BE2C (cell line): ENCODE measurements at regions not wholly inside any gene's neighbourhood (a gene's known extent, or its start where the extent isn't known, plus 50 kb on each side); places are given as distances from the start of the nearest gene placed in this dataset.

Source experiments
- DNase-seq: peaks from one replicate; pipeline ENCODE4 v3.0.0-alpha.2; 2020
- H3K27me3 ChIP-seq: fragments of 250-450 bp; sonication (Bioruptor Pico); 2 replicates; pipeline ENCODE4 v1.5.1; 2020; ENCODE audit warnings: mild to moderate bottlenecking
- H3K36me3 ChIP-seq: fragments of 250-450 bp; sonication (Bioruptor Pico); 2 replicates; pipeline ENCODE4 v1.5.1; 2020; ENCODE audit warnings: mild to moderate bottlenecking
- H3K4me1 ChIP-seq: fragments of 250-450 bp; sonication (Bioruptor Pico); 2 replicates; pipeline ENCODE4 v1.5.1; 2020
- H3K4me3 ChIP-seq: 2 replicates; pipeline ENCODE4 v1.5.1; 2011; ENCODE audit warnings: low read depth, low read length
- H3K9me3 ChIP-seq: fragments of 250-450 bp; sonication (Bioruptor Pico); 2 replicates; pipeline ENCODE4 v1.5.1; 2020
- CTCF ChIP-seq: IDR thresholded peaks from 2 replicates; pipeline ENCODE4 v1.5.1; 2012; ENCODE audit warnings: mild to moderate bottlenecking, low read depth, low read length

DNA sequence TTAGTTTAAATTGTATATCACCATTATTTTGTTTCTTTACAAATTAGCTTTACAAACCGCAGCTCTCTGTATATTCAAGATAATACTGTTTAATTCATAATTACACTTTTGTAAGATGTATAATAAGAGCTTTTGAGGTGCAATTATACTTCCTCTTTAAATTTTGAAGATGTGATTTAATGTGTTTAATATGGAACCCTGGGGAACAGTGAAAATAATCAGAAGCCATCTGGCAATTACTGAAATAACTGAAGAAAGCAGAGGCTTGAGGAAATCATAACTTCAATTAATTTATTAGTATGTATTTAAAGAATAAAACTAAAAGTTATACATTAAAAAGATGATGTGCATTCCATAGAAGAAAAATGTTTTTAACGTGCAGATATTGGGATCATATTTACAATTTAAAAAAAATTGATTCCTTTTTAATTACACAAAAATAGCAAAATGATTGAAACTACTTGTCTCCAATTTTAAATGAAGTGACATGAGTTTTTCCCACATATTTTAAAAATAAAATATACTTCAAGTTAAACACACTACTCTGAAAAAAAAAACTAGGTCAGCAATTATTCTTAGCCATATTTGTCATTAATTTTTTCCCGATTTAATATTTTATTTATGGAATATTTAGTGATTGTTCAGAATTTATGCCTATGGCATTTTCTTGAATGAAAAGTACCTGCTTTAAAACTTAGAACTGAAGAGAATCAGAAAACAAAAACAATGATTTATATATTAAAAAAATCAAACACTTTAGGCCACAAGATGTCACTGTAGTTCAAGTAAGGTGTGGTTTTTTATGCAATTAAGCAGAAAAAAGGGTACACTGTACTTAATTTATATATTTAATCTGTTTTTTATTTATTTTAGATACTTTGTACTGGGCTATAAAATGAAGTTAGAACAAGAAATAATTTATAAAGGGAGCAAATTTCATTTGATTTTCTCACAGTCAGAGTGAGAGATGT, 942.7 kb upstream of the NDST4 start:
- Histone ChIP-seq H3K36me3 (no peaks in the 10 kb centered on the region), H3K9me3 (no peaks in the 10 kb centered on the region), H3K4me3 (no peak overlapping the region), H3K27me3 (no peaks in the 10 kb centered on the region), H3K4me1 (no peaks in the 10 kb centered on the region)
- no peak for DNase-seq
- peak; percentile 23; the same call in 1 of the 2 replicates for TF ChIP-seq CTCF

- TF ChIP-seq CTCF = no peak
- Histone ChIP-seq H3K9me3 (no peaks in the 10 kb centered on the region; the same call in 1 of the 2 replicates), H3K4me1 (no peaks in the 10 kb centered on the region), H3K4me3 (no peak overlapping the region), H3K36me3 (no peaks in the 10 kb centered on the region), H3K27me3 (no peaks in the 10 kb centered on the region)
- DNase-seq = no peak
Observed at GRCh38 chr4:116027311-116027710, 913.9 kb upstream of the NDST4 start.

DNA sequence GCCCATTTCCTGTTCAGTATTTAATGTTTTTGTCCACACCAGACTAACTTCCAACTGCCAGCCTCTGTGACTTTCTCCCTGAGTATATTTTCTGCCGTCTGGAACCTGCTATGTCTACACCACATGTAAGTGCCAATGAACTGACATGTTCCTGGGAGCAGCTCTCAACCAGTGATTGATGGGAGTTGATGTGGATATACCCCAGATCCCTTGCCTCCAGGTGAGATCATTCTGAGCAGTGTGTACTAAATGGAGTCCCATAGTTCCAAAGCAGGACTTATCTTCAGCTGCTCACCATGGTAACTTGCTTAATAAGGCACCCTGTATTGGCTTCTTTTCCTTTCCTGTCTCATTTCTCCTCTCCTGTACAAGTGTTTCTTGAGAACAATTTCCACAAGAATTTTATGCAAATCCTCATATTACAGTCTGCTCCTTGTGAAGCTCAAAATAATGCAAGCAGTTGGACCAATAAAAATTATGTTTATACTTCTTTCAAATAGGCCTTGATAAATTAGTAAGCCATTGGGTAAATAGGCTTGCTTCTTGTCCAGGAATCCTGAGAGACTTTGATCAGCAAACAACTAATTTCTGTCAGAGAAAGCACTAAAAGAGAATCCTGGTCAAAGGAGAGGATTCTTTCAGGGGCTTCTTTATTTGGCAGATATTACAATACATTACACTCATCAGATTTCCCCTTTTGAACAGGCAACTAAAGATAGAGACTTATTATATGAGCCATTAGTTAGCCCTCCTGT, 911.7 kb upstream of the NDST4 start:
- Histone ChIP-seq H3K4me3 (no peak overlapping the region), H3K9me3 (no peaks in the 10 kb centered on the region; the same call in 1 of the 2 replicates), H3K36me3 (no peaks in the 10 kb centered on the region), H3K4me1 (no peaks in the 10 kb centered on the region), H3K27me3 (no peaks in the 10 kb centered on the region)
- DNase-seq = no peak
- TF ChIP-seq CTCF = no peak

GRCh38 chr4:116023049-116023448, 909.6 kb upstream of the NDST4 start:
- no peaks in the 10 kb centered on the region for H3K27me3 ChIP-seq
- no peaks in the 10 kb centered on the region for H3K36me3 ChIP-seq
- TF ChIP-seq CTCF = no peak

DNA sequence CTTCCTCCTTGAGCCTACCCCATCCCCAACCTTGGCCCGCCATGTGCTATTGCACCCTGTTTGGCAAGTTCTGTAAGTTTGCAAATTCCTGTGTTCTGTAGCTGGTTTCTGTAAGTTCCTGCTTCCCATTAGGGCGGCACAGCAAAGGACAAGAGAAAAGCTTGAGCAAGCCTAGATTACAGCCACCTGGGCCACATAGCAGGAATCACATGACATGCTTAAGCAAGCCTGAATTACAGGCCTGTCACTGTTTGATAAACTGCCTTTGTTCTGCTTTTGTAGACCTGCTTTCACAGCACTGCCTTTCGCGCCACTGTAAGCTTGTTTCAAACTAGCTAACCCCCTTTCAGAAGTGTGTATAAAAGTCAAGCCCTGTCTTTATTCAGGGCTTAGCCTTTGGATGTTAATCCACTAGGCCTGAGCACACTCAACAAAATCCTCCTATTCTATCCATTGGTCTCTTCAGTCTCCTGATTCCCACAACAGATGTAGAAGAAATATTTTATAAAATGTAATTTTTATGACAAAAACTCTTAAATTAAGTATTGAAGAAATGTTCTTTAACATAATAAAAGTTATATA, 906.8 kb upstream of the NDST4 start:
- peaks cover 4% of the 10 kb centered on the region for H3K9me3 ChIP-seq
- DNase-seq = no peak

More at GRCh38 chr4:116023049-116023448, 909.6 kb upstream of the NDST4 start:
- Histone ChIP-seq H3K4me1 (no peaks in the 10 kb centered on the region), H3K9me3 (no peaks in the 10 kb centered on the region; the same call in 1 of the 2 replicates), H3K4me3 (no peak overlapping the region)
- DNase-seq = no peak

More for the DNA sequence above, 906.8 kb upstream of the NDST4 start:
- Histone ChIP-seq H3K36me3 (no peaks in the 10 kb centered on the region), H3K4me1 (no peaks in the 10 kb centered on the region), H3K27me3 (no peaks in the 10 kb centered on the region), H3K4me3 (no peak overlapping the region)
- TF ChIP-seq CTCF = no peak
